GM21529 (cell line): ENCODE measurements at regions not wholly inside any gene's neighbourhood (a gene's known extent, or its start where the extent isn't known, plus 50 kb on each side); places are given as distances from the start of the nearest gene placed in this dataset.

Source experiments
- ATAC-seq: cut with Tn5 transposase; IDR thresholded peaks from one replicate; pipeline ENCODE4 v1.9.1; 2021; ENCODE audit not compliant: unreplicated experiment

- ATAC-seq = no peak
Observed at GRCh38 chr3:77837456-77838025, 797.6 kb downstream of the ROBO2 start.

- ATAC-seq = no peak
Observed at GRCh38 chr3:77859156-77859555, 819.3 kb downstream of the ROBO2 start.

GRCh38 chr3:77868725-77869124, 828.8 kb downstream of the ROBO2 start:
- no peak for ATAC-seq

- ATAC-seq = no peak
Observed at GRCh38 chr3:77869423-77869822, 829.5 kb downstream of the ROBO2 start.

- ATAC-seq = no peak
Observed at GRCh38 chr3:77871436-77871835, 831.5 kb downstream of the ROBO2 start.

- ATAC-seq = no peak
Observed at GRCh38 chr3:77873598-77873997, 833.7 kb downstream of the ROBO2 start.

- ATAC-seq = no peak
Observed at GRCh38 chr3:77885381-77885780, 845.5 kb downstream of the ROBO2 start.

GRCh38 chr3:77887611-77888010, 847.7 kb downstream of the ROBO2 start:
- ATAC-seq = no peak

GRCh38 chr3:77889616-77890015, 849.7 kb downstream of the ROBO2 start:
- ATAC-seq = no peak

GRCh38 chr3:77898621-77899020, 858.7 kb downstream of the ROBO2 start:
- no peak for ATAC-seq

- ATAC-seq = no peak
Observed at GRCh38 chr3:77902675-77903074, 862.8 kb downstream of the ROBO2 start.

- no peak for ATAC-seq
Observed at GRCh38 chr3:77906102-77906709, 866.3 kb downstream of the ROBO2 start.

- ATAC-seq = no peak
Observed at GRCh38 chr3:77913524-77914174, 873.8 kb downstream of the ROBO2 start.

GRCh38 chr3:77915336-77915735, 875.4 kb downstream of the ROBO2 start:
- ATAC-seq = no peak

- no peak for ATAC-seq
Observed at GRCh38 chr3:77917225-77917624, 877.3 kb downstream of the ROBO2 start.

- ATAC-seq = no peak
Observed at GRCh38 chr3:77919244-77919643, 879.3 kb downstream of the ROBO2 start.

- no peak for ATAC-seq
Observed at GRCh38 chr3:77931255-77932009, 891.5 kb downstream of the ROBO2 start.

- no peak for ATAC-seq
Observed at GRCh38 chr3:77932926-77933325, 893.0 kb downstream of the ROBO2 start.

- no peak for ATAC-seq
Observed at GRCh38 chr3:77933926-77934325, 894.0 kb downstream of the ROBO2 start.

- no peak for ATAC-seq
Observed at GRCh38 chr3:77935418-77935817, 895.5 kb downstream of the ROBO2 start.

- ATAC-seq = no peak
Observed at GRCh38 chr3:77939726-77940125, 899.8 kb downstream of the ROBO2 start.

- ATAC-seq = no peak
Observed at GRCh38 chr3:77943598-77943997, 903.7 kb downstream of the ROBO2 start.
